ENCODE measurements at regions not wholly inside any gene's neighbourhood (a gene's known extent, or its start where the extent isn't known, plus 50 kb on each side); places are given as distances from the start of the nearest gene placed in this dataset.
A peak's percentile ranks its signal among the peaks of the same experiment; 100 is the strongest.
"Not testable (repeated sequence)": the region's sequence is repeated elsewhere in the genome, so short reads cannot be mapped to it uniquely, and the experiment has no call there.

DNA sequence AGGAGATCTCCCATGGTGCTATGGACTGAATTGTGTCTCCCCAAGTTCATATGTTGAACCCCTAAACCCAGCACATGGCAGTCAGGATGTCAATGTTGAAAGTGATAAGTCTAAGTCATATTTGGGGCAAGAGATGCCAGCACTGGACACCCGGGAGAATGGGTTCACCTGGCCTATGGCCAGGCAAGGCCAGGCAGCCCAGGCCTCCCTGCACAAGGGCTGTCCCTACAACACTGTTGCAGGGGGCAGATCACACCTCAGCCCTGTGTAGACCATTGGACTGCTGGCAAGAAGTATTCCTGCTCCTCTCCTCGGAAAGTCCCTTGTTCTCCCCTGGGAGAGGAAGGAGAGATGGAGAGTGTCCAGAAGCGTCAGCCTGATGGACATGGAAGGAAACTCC is 240.5 kb downstream of the GADD45G start:
- DNase-seq = no peak

DNA sequence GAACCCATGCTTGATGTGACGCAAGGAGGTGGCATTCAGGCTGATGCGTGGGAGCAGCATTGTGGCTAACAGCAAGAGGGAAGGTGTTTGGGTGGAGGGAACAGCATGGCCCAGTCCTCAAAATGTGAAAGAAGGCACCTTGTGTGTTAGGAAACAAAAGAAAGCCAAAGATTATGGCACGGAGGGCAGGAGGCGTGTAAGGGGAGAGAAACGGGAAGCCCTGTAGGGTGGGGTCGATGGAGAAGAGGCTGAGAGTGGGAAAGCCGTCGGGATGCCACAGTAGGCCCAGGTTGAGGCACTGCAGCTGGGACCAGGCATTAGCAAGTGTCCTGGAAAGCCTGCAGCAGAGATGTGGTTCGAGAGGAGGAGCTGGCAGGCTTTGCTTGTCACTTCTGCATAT is 241.1 kb downstream of the GADD45G start:
- DNase-seq = no peak

GRCh38 chr9:89848060-89849040 is 243.5 kb downstream of the GADD45G start:
- DNase-seq = no peak

- no peak for DNase-seq
Observed at GRCh38 chr9:89849096-89849495, 244.3 kb downstream of the GADD45G start.

- no peak for DNase-seq
Observed at GRCh38 chr9:89850153-89850552, 245.3 kb downstream of the GADD45G start.

DNA sequence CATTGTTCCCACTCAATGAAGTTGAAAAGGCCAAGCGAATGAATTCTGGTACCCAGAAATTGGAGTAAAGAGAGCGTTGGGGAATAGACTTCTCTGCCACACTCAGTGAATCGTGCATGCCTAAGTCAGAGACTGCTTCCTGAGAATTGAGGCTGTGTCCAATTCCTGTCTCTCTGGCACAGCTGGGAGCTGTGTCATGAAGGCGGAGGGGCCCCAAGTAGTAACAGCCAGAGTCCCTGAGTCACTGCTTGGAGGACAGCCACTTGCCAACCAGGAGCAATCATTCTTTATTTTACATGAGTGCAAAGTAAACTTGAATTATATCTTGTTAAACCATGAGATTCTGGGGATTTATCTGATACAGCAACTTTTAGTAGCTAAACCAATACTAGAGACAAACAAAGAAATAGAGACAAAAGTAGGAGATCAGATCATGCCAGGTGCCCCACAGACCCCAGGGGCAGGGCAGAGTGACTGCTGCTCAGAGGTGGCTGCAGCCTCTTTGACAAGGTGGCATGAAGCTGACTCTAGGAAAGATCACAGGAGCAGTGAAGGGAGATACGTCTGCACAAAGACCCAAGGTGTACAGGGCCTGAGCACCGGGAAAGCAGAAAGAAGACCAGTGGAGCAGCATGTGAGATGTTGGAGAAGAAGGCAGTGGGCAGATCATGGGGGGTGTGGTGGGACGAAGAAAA is 246.0 kb downstream of the GADD45G start:
- DNase-seq = peak; percentile 59

DNA sequence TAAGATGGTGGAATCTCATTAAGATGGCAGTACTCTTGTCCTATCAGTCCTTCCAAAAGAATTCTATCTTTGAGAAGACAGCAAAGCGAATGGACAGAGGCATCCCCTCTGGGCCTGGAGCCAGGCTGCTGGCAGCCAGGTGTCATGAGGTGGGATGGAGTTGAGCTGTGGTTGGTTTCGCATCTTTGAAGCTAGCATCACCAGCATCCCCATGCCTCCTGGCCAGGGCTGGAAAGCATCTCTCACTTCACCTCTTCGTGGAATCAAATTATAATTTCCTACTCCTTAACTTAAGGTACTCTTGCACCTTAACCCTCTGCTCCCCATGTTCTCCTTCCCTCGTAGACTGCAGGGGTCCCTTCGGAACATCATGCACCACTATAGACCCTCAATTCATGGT is 248.3 kb downstream of the GADD45G start:
- DNase-seq = no peak

- DNase-seq = no peak
Observed at GRCh38 chr9:89853931-89854330, 249.1 kb downstream of the GADD45G start.

GRCh38 chr9:89854715-89855475 is 250.1 kb downstream of the GADD45G start:
- DNase-seq = no peak

DNA sequence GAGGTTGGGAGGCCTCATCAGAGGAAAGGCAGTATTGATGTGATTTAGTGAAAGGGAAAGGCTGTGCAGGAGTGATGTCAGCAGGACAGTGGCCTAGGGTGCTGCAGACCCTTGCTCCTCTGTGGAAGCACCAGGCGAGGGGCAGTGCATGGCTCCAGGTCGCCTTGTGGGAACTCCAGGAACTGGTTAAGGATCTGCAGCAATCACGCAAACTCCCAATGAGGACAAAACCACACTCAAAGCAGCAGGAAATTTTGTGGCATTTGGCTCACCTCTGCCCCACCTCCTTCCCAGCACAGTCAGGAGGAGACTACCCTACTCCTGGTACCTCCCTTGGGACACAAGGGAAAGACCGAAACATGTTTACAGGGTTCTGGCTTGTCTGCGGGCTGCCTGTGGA is 251.5 kb downstream of the GADD45G start:
- DNase-seq = not testable (repeated sequence)

DNA sequence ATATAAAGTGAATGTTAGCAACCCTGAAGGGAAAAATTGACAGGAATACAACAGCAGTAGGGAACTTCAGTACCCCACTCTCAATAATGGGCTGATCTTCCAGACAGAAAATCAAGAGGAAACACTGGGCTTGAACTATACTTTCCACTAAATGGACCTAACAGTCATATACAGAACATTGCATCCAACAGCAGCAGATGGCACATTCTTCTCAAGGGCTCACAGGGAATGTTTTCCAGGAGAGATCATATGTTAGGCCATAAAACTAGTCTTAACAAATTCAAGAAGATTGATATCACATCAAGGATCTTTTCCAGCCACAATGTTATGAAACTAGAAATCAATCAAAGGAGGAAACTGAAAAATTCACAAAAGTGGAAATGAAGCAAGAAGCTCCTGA is 252.1 kb downstream of the GADD45G start:
- DNase-seq = not testable (repeated sequence)

DNA sequence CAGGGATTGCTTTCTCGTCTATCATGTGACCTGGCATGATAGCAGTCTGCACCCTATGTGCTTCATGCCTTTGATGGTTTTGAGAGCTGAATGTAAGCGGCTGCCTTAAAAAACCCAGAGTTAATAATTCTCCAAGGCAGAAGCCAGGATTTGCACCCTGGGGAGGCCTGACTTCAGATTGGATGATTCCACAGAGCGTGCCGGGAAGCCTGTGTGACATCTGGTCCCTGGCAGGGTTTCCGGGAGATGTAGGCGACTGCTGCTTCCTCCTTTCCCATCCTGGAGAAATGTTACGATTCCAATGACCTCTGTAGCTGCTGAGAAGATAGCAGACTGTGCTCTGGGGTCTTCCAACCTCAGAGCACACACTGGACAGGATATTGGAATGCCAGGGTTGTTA is 255.0 kb downstream of the GADD45G start:
- not testable (repeated sequence) for DNase-seq

DNA sequence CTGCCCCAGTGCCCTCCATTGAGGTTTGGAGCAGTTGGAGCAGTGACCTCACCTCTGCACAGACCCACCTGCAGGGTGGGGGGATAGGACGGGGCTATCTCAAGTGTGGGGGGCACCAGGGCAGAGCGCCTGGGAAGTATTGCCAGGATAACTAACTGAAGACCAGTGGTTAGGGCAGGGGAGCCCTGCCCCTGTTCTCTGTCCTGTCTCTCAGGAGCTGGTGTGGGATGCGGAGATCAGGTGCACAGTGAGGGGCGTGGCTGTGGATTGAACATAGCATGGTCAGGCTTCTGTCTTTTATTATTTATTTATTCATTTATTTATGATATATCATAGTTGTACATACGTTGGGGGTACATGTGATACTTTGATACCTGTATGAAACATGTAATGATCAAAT is 256.6 kb downstream of the GADD45G start:
- DNase-seq = not testable (repeated sequence)

DNA sequence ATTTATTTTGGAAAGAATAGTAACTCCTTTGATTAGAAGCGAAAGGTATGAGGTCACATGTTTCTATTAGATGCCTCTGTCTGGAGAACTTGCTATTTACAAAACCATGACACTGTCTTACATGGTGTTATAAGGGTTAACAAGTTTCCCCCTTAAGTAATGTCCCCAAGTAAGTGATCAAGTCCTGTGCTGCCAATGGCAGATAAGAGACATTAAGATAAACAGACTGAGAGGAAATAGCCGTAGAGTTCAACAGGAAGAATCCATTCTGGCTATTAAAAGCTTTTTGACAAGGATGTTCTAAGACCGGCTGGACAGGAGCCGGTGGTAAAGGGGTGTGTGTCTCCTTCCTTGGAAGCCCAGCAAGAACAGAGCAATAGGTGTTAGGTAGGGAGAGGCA is 257.5 kb downstream of the GADD45G start:
- DNase-seq = no peak

- no peak for DNase-seq
Observed at GRCh38 chr9:89863141-89863540, 258.3 kb downstream of the GADD45G start.

- no peak for DNase-seq
Observed at GRCh38 chr9:89863837-89864236, 259.0 kb downstream of the GADD45G start.

DNA sequence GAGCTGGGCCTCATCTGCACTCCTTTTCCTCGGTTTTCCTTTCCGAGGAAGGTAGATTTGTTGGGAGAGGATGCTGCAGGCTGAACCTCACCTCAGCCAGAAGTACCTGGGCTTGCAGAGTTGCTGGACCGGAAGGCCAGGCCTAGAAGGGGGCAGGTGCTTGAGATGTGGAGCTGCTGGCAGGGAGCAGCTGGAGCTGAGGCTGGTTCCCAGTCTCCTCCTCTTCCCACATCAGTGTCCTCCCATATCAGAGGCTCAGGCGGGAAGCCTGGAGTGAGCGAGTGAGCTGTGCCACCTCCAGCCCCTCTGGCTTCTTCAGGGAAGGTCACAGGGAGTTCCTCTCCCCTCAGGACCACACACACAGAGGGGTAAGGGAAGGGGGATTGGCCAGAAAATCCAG is 259.4 kb downstream of the GADD45G start:
- DNase-seq = no peak

GRCh38 chr9:89864731-89865130 is 259.9 kb downstream of the GADD45G start:
- DNase-seq = no peak

DNA sequence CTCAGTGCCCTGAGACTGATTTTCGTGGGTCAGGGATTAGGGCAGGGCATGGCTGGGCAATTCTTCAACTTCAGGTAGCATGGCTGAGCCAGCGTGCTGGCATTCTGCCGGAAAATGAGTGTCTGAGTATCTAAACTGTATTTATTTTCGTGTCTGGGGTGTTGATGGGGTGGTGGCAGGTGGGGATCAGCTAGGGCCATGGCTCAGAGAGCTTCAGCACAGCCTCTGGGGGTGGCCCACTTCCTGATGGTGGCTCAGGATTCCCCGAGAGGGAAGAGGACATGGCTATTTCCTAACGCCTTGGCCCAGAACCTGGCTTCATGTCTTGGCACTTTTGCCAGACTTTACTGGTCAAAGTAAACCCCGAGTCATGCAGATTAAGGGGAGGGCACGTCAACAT is 260.5 kb downstream of the GADD45G start:
- DNase-seq = no peak

DNA sequence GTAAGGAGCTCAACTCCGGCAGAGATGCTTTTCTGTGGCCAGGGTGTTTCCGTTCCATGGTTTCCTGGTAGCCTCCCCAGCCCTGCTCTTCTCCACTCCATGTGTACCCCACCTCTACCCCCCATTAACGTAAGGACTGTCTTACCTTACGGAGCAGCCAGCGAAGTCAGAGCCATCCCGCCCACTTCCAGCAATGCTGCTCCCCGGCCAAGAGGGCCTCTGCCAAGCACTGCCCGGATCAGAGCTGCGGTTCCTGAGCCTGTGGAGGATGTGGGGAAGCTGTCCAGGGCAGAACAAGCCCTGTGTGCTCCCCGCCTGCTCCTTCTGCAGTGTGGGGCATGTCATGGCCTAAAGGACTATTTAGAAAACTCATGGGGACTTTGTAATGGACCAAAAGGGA is 261.2 kb downstream of the GADD45G start:
- DNase-seq = no peak

DNA sequence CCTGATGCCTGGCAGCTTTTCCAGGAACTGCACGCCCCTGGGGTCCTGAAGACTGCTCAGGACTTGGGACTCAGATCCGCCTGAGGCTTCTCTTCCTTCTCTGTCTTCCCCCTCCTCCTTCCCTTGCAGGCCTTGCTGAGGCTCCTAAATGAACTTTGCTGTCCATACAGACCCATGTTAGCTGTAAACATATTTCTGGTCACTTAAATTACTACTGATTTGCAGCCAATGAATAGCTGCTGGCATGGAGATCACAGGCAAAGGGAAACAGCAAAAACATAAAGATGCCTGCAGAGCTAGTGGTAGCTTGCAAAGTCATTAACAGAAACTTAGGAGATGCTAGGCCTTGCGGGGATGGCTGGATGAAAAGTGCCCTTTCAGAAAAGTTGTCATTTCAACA is 261.9 kb downstream of the GADD45G start:
- DNase-seq = no peak

DNA sequence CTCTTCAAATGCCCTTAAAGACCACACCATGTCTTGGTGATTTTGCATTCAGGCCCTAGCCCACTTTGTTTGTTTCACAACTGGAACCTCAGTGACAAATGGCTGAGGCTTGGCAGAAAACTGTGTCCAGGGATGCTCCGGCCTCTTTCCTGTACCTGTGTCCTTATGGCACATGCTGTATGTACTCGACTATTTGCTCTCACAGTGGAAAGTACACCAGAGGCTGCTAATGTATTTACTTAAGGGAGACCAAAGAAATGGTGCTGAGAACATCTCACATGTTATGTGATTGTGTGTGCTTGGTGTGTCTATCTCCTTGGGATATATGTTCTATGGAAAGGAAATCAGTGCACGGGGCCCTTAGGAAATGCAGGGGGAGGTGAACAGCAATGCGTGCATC is 263.3 kb downstream of the GADD45G start:
- DNase-seq = no peak

GRCh38 chr9:89869793-89870580 is 265.2 kb downstream of the GADD45G start:
- no peak for DNase-seq

Measured in fibroblast of upper back skin (primary cell).